LHCN-M2 (cell line): ENCODE measurements at regions not wholly inside any gene's neighbourhood (a gene's known extent, or its start where the extent isn't known, plus 50 kb on each side); places are given as distances from the start of the nearest gene placed in this dataset.
A peak's percentile ranks its signal among the peaks of the same experiment; 100 is the strongest.
"Not testable (repeated sequence)": the region's sequence is repeated elsewhere in the genome, so short reads cannot be mapped to it uniquely, and the experiment has no call there.

Experiments used
- DNase-seq: peaks from one replicate; pipeline ENCODE4 v3.0.0-alpha.2; 2012; ENCODE audit warnings: low read depth

- not testable (repeated sequence) for DNase-seq
Observed at GRCh38 chr2:10198482-10198881, 75.9 kb downstream of the RRM2 start.

- no peak for DNase-seq
Observed at GRCh38 chr2:10201201-10201600, 78.7 kb downstream of the RRM2 start.

GRCh38 chr2:10202131-10202665 is 79.7 kb downstream of the RRM2 start:
- DNase-seq, result no peak

GRCh38 chr2:10204326-10205161 is 82.0 kb downstream of the RRM2 start:
- DNase-seq, result no peak

DNA sequence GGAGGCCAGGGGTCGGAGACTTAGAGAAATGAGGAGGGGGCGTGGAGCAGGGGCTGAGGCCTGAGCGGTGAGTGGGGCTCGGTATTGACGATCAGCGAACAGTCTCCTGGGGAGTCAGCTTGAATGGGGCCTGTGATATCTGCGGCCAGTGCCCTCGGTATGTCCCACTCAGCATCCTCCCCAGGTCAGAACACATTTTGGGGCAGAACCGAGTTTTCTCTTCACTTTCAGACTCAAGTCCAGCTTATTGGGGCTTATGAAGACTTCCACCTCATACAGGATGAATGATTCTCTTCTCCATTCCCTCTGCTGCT is 82.6 kb downstream of the RRM2 start:
- DNase-seq, result no peak

DNA sequence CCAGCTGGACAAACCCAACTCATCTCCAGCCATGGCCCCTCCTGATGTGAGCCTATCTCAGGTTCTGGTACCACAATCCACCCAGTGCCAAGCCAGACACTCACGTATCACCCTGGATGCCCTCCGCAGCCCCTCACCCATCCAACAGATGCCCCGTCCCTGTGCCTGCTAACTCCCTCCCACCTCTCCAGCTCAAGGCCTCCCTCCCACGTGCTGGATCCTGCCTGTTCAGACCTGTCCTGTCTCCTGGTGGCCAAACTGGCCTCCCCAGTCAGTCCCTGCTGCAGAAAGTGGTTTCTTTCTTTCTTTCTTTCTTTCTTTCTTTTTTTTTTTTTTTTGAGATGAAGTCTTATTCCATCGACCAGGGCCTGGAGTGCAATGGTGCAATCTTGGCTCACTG is 86.2 kb downstream of the RRM2 start:
- DNase-seq, result no peak

DNA sequence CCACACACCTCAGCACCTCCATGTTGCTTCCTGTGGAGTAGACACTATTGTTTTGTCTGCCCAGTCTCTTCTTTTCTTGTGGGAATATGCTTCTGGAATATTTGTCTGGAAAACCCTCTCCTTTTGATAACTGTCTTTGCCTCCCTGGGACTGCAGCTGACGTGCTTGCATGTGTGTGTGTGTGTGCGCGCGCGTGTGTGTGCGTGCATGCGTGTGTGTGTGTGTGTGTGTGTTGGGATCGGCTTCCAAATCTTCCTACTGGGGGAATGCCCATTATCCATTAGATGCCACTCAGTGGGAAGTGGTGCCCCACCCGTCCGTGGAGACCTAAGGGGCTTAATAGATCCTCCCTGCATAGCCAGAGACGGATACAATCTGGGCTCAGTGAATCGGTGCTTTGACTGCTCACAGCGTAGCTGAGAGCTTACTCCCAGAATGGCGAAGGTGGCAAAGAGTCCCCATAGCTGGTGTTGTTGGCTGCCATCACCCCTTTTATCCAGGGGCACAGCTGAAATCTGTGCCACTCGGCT is 86.9 kb downstream of the RRM2 start:
- DNase-seq, result no peak

DNA sequence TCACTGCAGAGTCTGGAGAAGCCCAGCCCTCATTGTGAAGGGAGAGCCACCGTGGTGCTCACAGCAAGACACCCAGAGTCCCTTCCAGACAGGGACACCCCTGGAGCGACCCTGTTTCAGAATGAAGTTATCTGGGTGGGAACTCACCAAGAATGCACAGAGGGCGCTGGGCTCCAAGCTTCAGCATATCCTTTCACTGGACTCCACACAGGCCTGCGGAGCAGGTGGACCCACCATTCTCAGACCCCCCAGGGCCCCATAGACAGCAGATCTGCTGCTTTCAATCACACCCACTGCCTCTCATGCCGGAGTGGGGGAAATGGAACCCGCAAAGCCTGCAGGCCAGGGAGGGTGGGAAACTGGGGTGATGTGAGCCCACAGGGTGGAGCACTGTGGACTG is 87.8 kb downstream of the RRM2 start:
- DNase-seq, result no peak

DNA sequence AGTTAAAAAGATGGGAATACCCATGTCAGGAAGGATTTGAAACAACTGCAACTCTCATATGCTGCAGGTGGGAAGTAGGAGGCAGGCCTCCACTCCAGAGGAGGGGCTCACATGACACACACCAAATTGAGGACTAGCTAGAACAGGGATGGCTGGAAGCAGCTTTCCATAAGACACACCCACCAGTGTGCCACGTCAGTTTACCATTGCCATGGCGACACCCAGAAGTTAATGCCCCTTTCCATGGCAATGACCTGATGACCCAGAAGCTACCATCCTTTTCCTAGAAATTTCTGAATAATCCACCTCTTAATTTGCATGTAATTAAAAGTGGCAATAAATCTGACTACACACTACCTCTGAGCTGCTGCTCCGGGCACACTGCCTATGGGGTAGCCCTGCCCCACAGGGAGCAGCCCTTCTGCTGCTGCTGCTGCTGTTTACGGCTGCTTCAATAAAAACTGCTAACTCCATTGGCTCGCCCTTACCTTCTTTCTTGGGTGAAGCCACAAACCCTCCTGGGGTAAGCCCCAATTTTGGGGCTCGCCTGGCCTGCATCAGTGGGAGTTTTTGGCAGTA is 89.4 kb downstream of the RRM2 start:
- DNase-seq, result no peak

- no peak for DNase-seq
Observed at GRCh38 chr2:10212827-10213226, 89.9 kb upstream of the HPCAL1 start.

DNA sequence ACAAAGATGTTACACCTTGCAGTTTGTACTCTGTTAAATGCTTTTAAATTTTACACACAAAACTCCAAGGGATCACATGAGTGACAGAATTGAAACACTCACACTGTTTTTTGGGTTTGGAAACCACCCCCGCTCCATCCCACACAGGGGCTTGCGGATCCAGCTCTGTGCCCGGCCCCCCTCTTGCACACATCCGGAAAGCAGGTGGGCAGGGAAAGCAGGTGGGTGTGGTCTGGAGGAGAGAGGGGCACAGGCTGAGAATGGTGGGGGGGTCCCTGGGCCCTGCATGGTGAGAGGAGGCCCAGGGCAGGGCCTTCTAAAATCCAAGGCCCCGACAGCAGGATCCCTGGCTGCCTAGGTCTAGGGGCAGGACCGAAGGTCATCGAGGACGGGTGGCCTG is 88.5 kb upstream of the HPCAL1 start:
- DNase-seq, result no peak

- DNase-seq, result no peak
Observed at GRCh38 chr2:10215393-10215935, 87.2 kb upstream of the HPCAL1 start.

- no peak for DNase-seq
Observed at GRCh38 chr2:10216677-10217488, 85.8 kb upstream of the HPCAL1 start.

DNA sequence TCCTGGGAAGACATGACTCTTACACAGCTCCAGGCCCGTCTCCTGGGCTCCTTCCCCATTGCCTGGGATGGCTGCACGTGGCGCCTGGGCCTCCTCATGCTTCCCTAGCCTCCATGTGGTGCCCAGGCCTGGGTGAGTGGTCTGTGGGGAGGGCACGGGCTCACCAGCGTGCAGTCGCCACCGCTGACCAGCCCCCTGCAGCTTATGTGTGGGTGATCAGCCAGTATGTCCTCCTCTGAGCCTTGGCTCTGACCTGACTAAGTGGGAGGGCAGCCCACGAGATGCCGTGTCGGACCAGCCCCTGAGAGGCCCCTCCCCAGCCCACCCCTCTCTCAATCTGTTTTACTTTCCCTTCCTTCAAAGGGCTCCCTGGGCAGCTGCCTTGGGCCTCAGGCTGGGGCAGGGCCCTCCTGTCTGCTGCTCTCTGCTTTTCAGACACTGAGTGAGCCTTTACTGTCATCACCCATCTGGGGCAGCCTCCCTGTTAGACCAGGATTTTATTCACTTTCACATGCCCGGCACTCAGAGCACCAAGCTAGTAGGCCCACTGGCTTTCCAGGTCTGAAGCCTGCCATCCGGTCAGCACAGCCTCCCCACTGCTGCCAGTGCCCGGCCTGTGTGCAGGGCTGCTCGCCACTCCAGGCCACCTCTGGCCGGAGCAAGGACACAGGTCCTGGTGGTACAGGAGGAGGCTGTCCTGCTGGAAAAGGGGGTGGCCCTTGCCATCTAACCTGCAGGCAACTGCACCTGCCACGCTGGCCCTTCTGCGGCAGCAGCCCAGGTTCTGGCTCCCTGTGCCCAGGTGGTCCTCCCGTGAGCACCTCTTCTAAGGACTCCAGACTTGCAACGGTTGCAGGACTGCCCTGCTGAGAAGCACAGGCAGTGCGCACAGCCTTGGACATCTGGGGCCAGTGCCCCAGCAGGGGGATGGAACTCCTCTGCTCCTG is 84.9 kb upstream of the HPCAL1 start:
- DNase-seq, result no peak

GRCh38 chr2:10220045-10220901 is 82.4 kb upstream of the HPCAL1 start:
- no peak for DNase-seq

DNA sequence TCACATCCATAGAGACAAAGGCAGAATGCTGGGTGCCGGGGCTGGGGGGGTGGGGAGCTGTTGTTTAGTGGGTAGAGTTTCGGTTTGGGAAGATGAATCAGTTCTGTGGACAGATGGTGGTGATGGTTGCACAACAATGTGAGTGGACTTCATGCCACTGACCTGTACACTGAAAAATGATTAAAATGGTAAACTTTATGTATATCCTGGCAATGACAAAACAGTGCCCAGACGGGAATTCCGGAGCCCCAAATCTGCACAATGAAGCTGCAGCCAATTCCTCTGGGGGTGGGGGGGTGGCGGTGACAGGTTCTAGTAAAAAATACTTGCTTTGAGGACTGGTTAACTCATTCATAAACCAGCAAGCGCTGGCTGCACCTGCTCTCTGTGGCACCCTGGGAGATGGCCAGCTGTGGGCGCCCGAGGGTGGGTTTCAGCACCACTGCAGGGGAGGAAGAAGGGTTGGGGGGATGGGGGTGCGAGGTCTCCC is 81.8 kb upstream of the HPCAL1 start:
- peak; percentile 88 for DNase-seq

DNA sequence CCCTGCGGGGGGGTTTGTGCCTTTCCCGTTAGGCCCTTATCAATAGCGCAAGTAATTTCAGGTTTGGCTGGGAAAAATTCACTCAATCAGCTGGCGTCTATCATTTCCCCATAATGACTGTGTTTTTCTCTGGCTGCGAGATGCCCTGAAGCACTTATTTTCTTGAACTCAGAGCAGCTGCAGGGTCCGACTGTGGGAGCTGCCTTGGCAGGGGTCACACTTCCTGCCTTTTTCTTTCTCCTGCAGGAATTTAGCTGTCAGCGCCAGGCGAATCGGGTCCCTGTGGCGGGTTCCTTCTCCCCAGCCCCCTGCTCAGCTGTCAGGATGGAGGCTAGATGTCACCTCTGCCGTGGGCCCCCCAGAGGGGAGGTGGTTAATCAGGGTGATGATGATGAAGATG is 81.3 kb upstream of the HPCAL1 start:
- no peak for DNase-seq

GRCh38 chr2:10221976-10222870 is 80.5 kb upstream of the HPCAL1 start:
- DNase-seq, result no peak

DNA sequence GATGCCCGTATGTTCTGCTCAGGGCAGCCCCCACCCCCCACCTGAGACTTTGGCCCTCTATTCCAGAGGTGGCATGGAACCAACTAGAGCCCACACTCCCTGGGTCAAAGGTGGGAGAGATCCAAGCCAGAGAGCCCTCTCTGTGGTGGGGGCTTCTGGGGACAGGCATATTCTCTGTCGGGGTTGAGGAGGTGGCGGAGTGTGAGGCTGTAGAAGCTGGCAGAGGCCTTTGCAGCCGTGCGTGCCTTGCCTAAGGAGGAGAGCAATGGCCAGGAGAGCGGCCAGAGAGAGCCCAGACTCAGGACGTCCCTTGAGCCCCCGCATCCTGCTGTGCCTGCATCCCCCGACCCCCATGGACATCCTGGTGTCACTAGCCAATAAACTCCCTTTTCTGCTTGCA is 79.2 kb upstream of the HPCAL1 start:
- no peak for DNase-seq
